A673 (cell line): ENCODE measurements at regions not wholly inside any gene's neighbourhood (a gene's known extent, or its start where the extent isn't known, plus 50 kb on each side); places are given as distances from the start of the nearest gene placed in this dataset.

Experiments used
- BruUV-seq: library from RNA; stranded (reverse); fragments of 400-500 nt; replicated peaks from 2 replicates; lab custom pipeline; 2021; lab: Mats Ljungman, UMichigan
- CTCF ChIA-PET: fragments of 300-600 bp; sonication (Branson Sonifier 250); formaldehyde crosslinking; loops from one replicate; lab custom pipeline; 2022; ENCODE audit warnings: antibody characterized with exemption; lab: Charles Lee
- POLR2A ChIA-PET: fragments of 300-600 bp; sonication (Branson Sonifier 250); formaldehyde crosslinking; loops from one replicate; lab custom pipeline; 2022; ENCODE audit warnings: antibody characterized with exemption; ENCODE audit not compliant: low non-redundant PET; lab: Charles Lee
- DNase-seq: peaks from one replicate; pipeline ENCODE4 v3.0.0-alpha.2; 2015; ENCODE audit warnings: low spot score
- H3K27ac ChIP-seq: fragments of 200-600 bp; sonication (generic); 2 replicates; pipeline ENCODE4 v1.5.1; 2016; ENCODE audit warnings: mixed run types, low read depth, mild to moderate bottlenecking, mixed read lengths, antibody characterized with exemption, low read length; ENCODE audit not compliant: poor library complexity, severe bottlenecking
- H3K27me3 ChIP-seq: fragments of 200-600 bp; sonication (generic); replicated peaks from 2 replicates; pipeline ENCODE4 v1.6.1; 2017; ENCODE audit warnings: mixed run types, low read depth, mild to moderate bottlenecking, mixed read lengths, antibody characterized with exemption, low read length; ENCODE audit not compliant: insufficient read depth, poor library complexity
- H3K36me3 ChIP-seq: fragments of 200-600 bp; sonication (generic); 2 replicates; pipeline ENCODE4 v1.6.1; 2016; ENCODE audit warnings: mixed run types, mild to moderate bottlenecking, mixed read lengths, antibody characterized with exemption, low read length; ENCODE audit not compliant: insufficient read depth, poor library complexity, severe bottlenecking
- H3K4me1 ChIP-seq: fragments of 200-600 bp; sonication (generic); 2 replicates; pipeline ENCODE4 v1.6.1; 2017; ENCODE audit warnings: mixed run types, mild to moderate bottlenecking, mixed read lengths, antibody characterized with exemption, low read length; ENCODE audit not compliant: insufficient read depth, poor library complexity, severe bottlenecking
- H3K4me3 ChIP-seq: fragments of 200-600 bp; sonication (generic); 2 replicates; pipeline ENCODE4 v1.5.1; 2016; ENCODE audit warnings: low read depth, mixed run types, mild to moderate bottlenecking, mixed read lengths, low read length; ENCODE audit not compliant: poor library complexity, severe bottlenecking
- H3K9me3 ChIP-seq: fragments of 200-600 bp; sonication (generic); 2 replicates; pipeline ENCODE4 v1.6.1; 2016; ENCODE audit warnings: mixed run types, low read depth, mild to moderate bottlenecking, mixed read lengths, antibody characterized with exemption, low read length; ENCODE audit not compliant: poor library complexity, severe bottlenecking
- CTCF ChIP-seq: fragments of 300-800, 200-600 bp; sonication (generic); conservative IDR thresholded peaks from 2 replicates; pipeline ENCODE4 v1.5.1; 2017; ENCODE audit warnings: low read depth, mild to moderate bottlenecking, antibody characterized with exemption, low read length, moderate library complexity, mixed read lengths
- EZH2 ChIP-seq: fragments of 200-600 bp; sonication (generic); IDR thresholded peaks from 2 replicates; pipeline ENCODE4 v1.6.1; 2017; ENCODE audit warnings: borderline replicate concordance, low read depth, mild to moderate bottlenecking, mixed read lengths, antibody characterized with exemption, low read length; ENCODE audit not compliant: poor library complexity, severe bottlenecking
- intact Hi-C: fragments of 100-400 bp; cut with micrococcal nuclease; formaldehyde crosslinking; loops from one replicate; pipeline ENCODE4 v1.10.0; 2022; ENCODE audit not compliant: unreplicated experiment

- Histone ChIP-seq H3K9me3 (no peaks in the 10 kb centered on the region), H3K4me3 (no peak overlapping the region), H3K27me3 (no peaks in the 10 kb centered on the region), H3K36me3 (no peaks in the 10 kb centered on the region), H3K27ac (no peak overlapping the region), H3K4me1 (no peaks in the 10 kb centered on the region)
- TF ChIP-seq CTCF (no peak), EZH2 (no peak)
- DNase-seq, result no peak
- intact Hi-C loops, result no loop called here
- POLR2A ChIA-PET, result no interaction called here
- BruUV-seq, result no TSS peak
- CTCF ChIA-PET, result no interaction called here
Observed at GRCh38 chr6:71375676-71376075, 87.1 kb downstream of the OGFRL1 start.

- no peaks in the 10 kb centered on the region for H3K36me3 ChIP-seq
- H3K4me3 ChIP-seq, result no peak overlapping the region
- BruUV-seq, result no TSS peak
- no peak overlapping the region for H3K27ac ChIP-seq
- CTCF ChIA-PET, result no interaction called here
- TF ChIP-seq CTCF (no peak), EZH2 (no peak)
- POLR2A ChIA-PET, result no interaction called here
- H3K4me1 ChIP-seq, result no peaks in the 10 kb centered on the region
- intact Hi-C loops, result no loop called here
- no peak for DNase-seq
- no peaks in the 10 kb centered on the region for H3K9me3 ChIP-seq
- H3K27me3 ChIP-seq, result no peaks in the 10 kb centered on the region
Observed at GRCh38 chr6:71376830-71377229, 88.2 kb downstream of the OGFRL1 start.

- Histone ChIP-seq H3K36me3 (no peaks in the 10 kb centered on the region), H3K4me3 (no peak overlapping the region), H3K27me3 (no peaks in the 10 kb centered on the region), H3K27ac (no peak overlapping the region), H3K9me3 (no peaks in the 10 kb centered on the region), H3K4me1 (peaks cover 18% of the 10 kb centered on the region)
- intact Hi-C loops, result loop anchor here (1.0 kb wide), 1 partner anchor 99 kb away; no protein-coding TSS in a partner anchor
- BruUV-seq, result no TSS peak
- POLR2A ChIA-PET, result no interaction called here
- no peak for TF ChIP-seq EZH2
- no peak for TF ChIP-seq CTCF
- no peak for DNase-seq
- CTCF ChIA-PET, result interaction anchor here (0.7 kb wide), 1 partner anchor 126 kb away, joined by 3 read pairs; no protein-coding TSS in a partner anchor
Observed at GRCh38 chr6:71383476-71383875, 94.9 kb downstream of the OGFRL1 start.
